ENCODE measurements at regions not wholly inside any gene's neighbourhood (a gene's known extent, or its start where the extent isn't known, plus 50 kb on each side); places are given as distances from the start of the nearest gene placed in this dataset.

GRCh38 chr11:105193260-105193659 is 53.7 kb upstream of the CARD18 start:
- TF ChIP-seq, protein P1, sequence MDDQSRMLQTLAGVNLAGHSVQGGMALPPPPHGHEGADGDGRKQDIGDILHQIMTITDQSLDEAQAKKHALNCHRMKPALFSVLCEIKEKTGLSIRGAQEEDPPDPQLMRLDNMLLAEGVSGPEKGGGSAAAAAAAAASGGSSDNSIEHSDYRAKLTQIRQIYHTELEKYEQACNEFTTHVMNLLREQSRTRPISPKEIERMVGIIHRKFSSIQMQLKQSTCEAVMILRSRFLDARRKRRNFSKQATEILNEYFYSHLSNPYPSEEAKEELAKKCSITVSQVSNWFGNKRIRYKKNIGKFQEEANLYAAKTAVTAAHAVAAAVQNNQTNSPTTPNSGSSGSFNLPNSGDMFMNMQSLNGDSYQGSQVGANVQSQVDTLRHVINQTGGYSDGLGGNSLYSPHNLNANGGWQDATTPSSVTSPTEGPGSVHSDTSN (IDR thresholded peaks at IDR 0.05; ENCODE audit: insufficient replicate concordance, low read depth, low read length), result no peak
- no peak for TF ChIP-seq FOXK2 (IDR thresholded peaks at IDR 0.05)
- no peak for TF ChIP-seq JUND (IDR thresholded peaks at IDR 0.05; ENCODE audit: low read depth, low read length)
- TF ChIP-seq, protein P2, sequence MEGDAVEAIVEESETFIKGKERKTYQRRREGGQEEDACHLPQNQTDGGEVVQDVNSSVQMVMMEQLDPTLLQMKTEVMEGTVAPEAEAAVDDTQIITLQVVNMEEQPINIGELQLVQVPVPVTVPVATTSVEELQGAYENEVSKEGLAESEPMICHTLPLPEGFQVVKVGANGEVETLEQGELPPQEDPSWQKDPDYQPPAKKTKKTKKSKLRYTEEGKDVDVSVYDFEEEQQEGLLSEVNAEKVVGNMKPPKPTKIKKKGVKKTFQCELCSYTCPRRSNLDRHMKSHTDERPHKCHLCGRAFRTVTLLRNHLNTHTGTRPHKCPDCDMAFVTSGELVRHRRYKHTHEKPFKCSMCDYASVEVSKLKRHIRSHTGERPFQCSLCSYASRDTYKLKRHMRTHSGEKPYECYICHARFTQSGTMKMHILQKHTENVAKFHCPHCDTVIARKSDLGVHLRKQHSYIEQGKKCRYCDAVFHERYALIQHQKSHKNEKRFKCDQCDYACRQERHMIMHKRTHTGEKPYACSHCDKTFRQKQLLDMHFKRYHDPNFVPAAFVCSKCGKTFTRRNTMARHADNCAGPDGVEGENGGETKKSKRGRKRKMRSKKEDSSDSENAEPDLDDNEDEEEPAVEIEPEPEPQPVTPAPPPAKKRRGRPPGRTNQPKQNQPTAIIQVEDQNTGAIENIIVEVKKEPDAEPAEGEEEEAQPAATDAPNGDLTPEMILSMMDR (IDR thresholded peaks at IDR 0.05 in 2 of 3, conservative IDR thresholded peaks at IDR 0.05 in 1 of 3; ENCODE audit: control insufficient read depth in 2 of 3, extremely low read depth in 1 of 3, insufficient read depth in 1 of 3, low read depth in 3 of 3, low read length in 3 of 3), result no peak
- no peak for TF ChIP-seq KAT2A (conservative IDR thresholded peaks at IDR 0.05; ENCODE audit: control insufficient read depth, low read depth, low read length)
- no peak for TF ChIP-seq NFIC (IDR thresholded peaks at IDR 0.05; ENCODE audit: low read depth, low read length)
- TF ChIP-seq BHLHE40 (IDR thresholded peaks at IDR 0.05; ENCODE audit: borderline replicate concordance in 1 of 2, low read depth in 2 of 2, low read length in 1 of 2), result no peak
- TF ChIP-seq NR2F1 (conservative IDR thresholded peaks at IDR 0.05), result no peak
- no peak for TF ChIP-seq EP300 (IDR thresholded peaks at IDR 0.05; ENCODE audit: borderline replicate concordance in 1 of 2, control insufficient read depth in 1 of 2, low read depth in 2 of 2, low read length in 2 of 2)
- no peak for TF ChIP-seq ESRRA (IDR thresholded peaks at IDR 0.05; ENCODE audit: low read length)
- no peak for TF ChIP-seq MLLT1 (IDR thresholded peaks at IDR 0.05)

Measured in GM12878 (cell line).